ENCODE measurements at regions not wholly inside any gene's neighbourhood (a gene's known extent, or its start where the extent isn't known, plus 50 kb on each side); places are given as distances from the start of the nearest gene placed in this dataset.

GRCh38 chr10:78815702-78816334, 252.9 kb upstream of the ZMIZ1 start:
- WGBS, 2 donors = 82 to 91% methylated on average over 2 of the region's 2 CpGs
- intact Hi-C loops (cut with DNase I; ENCODE audit: low total_unique reads) = no loop called here
- DNase-seq = no peak
- Histone ChIP-seq H3K4me3 (no peak overlapping the region), H3K36me3 (ENCODE audit: low read depth, missing control alignments) (no peaks in the 10 kb centered on the region), H3K4me1 (peaks cover 17% of the 10 kb centered on the region), H3K27ac (no peak overlapping the region), H3K9me3 (no peaks in the 10 kb centered on the region), H3K27me3 (no peaks in the 10 kb centered on the region)
- no peak for TF ChIP-seq CTCF (IDR thresholded peaks at IDR 0.05)
- no peak for TF ChIP-seq POLR2A (IDR thresholded peaks at IDR 0.05)

GRCh38 chr10:78817361-78817760, 251.4 kb upstream of the ZMIZ1 start:
- WGBS, 2 donors = 38 to 47% methylated on average over 3 of the region's 3 CpGs
- no peaks in the 10 kb centered on the region for H3K9me3 ChIP-seq
- TF ChIP-seq CTCF (IDR thresholded peaks at IDR 0.05) (no peak), POLR2A (IDR thresholded peaks at IDR 0.05) (no peak)
- H3K27me3 ChIP-seq = no peaks in the 10 kb centered on the region
- DNase-seq = peak; percentile 56
- intact Hi-C loops (cut with DNase I; ENCODE audit: low total_unique reads) = no loop called here
- H3K4me3 ChIP-seq = no peak overlapping the region
- H3K27ac ChIP-seq = no peak overlapping the region
- peaks cover 17% of the 10 kb centered on the region for H3K4me1 ChIP-seq
- H3K36me3 ChIP-seq (ENCODE audit: low read depth, missing control alignments) = no peaks in the 10 kb centered on the region

GRCh38 chr10:78817804-78818203, 251.0 kb upstream of the ZMIZ1 start:
- DNase-seq = no peak
- H3K9me3 ChIP-seq = no peaks in the 10 kb centered on the region
- H3K27ac ChIP-seq = no peak overlapping the region
- H3K4me3 ChIP-seq = no peak overlapping the region
- no peak for TF ChIP-seq POLR2A (IDR thresholded peaks at IDR 0.05)
- H3K4me1 ChIP-seq = peaks cover 17% of the 10 kb centered on the region
- intact Hi-C loops (cut with DNase I; ENCODE audit: low total_unique reads) = no loop called here
- H3K36me3 ChIP-seq (ENCODE audit: low read depth, missing control alignments) = no peaks in the 10 kb centered on the region
- no peaks in the 10 kb centered on the region for H3K27me3 ChIP-seq
- 74% methylated on average over 3 of the region's 3 CpGs for WGBS, 2 donors

DNA sequence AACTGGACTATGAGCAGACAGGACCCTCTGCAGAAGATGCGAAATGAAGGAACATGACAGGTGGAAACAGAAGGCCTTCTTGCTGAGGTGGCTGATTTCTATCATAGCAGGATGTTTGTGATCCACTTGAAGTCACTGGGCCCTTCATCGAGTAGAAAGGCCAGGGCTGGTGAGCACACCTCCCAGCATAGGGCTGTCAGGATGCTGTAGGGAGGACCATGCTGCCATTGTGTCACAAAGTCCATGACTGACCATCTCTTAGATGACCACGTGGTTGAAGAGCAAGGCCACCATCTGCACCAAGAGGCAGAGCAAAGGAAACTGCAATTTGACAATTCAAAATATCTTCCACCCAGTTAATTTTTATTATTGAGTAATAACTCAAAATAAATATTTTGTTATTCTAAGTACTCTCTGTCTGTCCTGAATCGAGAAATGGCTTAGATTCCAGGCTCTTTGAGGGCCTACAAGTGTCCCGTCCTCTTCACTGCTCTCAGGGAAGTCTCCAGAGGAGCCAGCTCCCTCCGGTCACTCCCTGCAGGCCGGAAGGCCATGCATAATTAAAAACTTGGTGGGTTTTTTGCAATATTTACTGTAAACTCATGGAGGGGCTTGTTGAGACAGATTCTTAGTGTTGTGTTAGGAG, 249.3 kb upstream of the ZMIZ1 start:
- no peak for DNase-seq
- H3K36me3 ChIP-seq (ENCODE audit: low read depth, missing control alignments) = no peaks in the 10 kb centered on the region
- TF ChIP-seq POLR2A (IDR thresholded peaks at IDR 0.05) = no peak
- TF ChIP-seq CTCF (IDR thresholded peaks at IDR 0.05) = no peak
- no peak overlapping the region for H3K4me3 ChIP-seq
- H3K9me3 ChIP-seq = no peaks in the 10 kb centered on the region
- H3K27ac ChIP-seq = no peak overlapping the region
- peaks cover 17% of the 10 kb centered on the region for H3K4me1 ChIP-seq
- WGBS, 2 donors = 69 to 75% methylated on average over 7 of the region's 7 CpGs
- intact Hi-C loops (cut with DNase I; ENCODE audit: low total_unique reads) = loop anchor here (10.0 kb wide), 1 partner anchor 55 kb away; no protein-coding TSS in a partner anchor
- no peaks in the 10 kb centered on the region for H3K27me3 ChIP-seq

DNA sequence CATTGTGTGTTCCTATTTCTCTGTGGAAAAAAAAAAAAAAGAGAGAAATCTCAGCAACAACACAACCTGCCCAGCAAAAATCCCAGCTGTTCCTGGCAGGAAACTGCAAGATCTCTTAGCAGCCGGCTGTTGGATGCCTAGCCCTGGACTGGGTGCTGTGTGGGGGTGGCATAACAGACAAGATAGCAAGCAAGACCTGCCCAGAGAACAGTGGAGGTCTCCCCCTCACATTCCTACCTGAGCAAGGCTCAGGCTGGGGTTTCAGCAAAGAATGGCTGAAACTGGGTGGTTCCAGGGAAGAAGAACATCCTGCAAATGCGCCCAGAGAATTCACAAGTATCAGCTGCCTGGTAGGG, 248.8 kb upstream of the ZMIZ1 start:
- 49 to 50% methylated on average over 2 of the region's 2 CpGs for WGBS, 2 donors
- H3K9me3 ChIP-seq = no peaks in the 10 kb centered on the region

More for the DNA sequence above, 248.8 kb upstream of the ZMIZ1 start:
- no peak for TF ChIP-seq CTCF (IDR thresholded peaks at IDR 0.05)
- H3K27ac ChIP-seq = no peak overlapping the region
- no peak overlapping the region for H3K4me3 ChIP-seq
- intact Hi-C loops (cut with DNase I; ENCODE audit: low total_unique reads) = loop anchor here (10.0 kb wide), 1 partner anchor 55 kb away; no protein-coding TSS in a partner anchor
- peaks cover 17% of the 10 kb centered on the region for H3K4me1 ChIP-seq
- no peak for DNase-seq
- H3K27me3 ChIP-seq = no peaks in the 10 kb centered on the region
- no peaks in the 10 kb centered on the region for H3K36me3 ChIP-seq (ENCODE audit: low read depth, missing control alignments)

Measured in testis (tissue), 2 donors.